Activated CD8-positive, alpha-beta memory T cell treated with anti-CD3 and anti-CD28 coated beads for 36 hours (primary cell): ENCODE measurements at regions not wholly inside any gene's neighbourhood (a gene's known extent, or its start where the extent isn't known, plus 50 kb on each side); places are given as distances from the start of the nearest gene placed in this dataset.
"Not testable (repeated sequence)": the region's sequence is repeated elsewhere in the genome, so short reads cannot be mapped to it uniquely, and the experiment has no call there.

Experiments used
- CTCF ChIA-PET: fragments of 350-600 bp; sonication (Branson Sonifier 250); formaldehyde crosslinking; loops from one replicate; lab custom pipeline; 2021; ENCODE audit warnings: antibody characterized with exemption; lab: Charles Lee
- POLR2A ChIA-PET: fragments of 350-600 bp; sonication (Branson Sonifier 250); formaldehyde crosslinking; loops from one replicate; lab custom pipeline; 2021; ENCODE audit warnings: antibody characterized with exemption; lab: Charles Lee

- ChIA-PET CTCF (no interaction called here), POLR2A (no interaction called here)
These were observed 1455.2 kb downstream of the AMY1C start for GRCh38 chr1:105204836-105205371.

- POLR2A ChIA-PET: no interaction called here
- CTCF ChIA-PET: no interaction called here
These were observed 1458.9 kb downstream of the AMY1C start for GRCh38 chr1:105208581-105208980.

- ChIA-PET CTCF (no interaction called here), POLR2A (no interaction called here)
These were observed 1461.0 kb downstream of the AMY1C start for GRCh38 chr1:105210747-105211146.

GRCh38 chr1:105231378-105231777 is 1481.7 kb downstream of the AMY1C start:
- ChIA-PET CTCF (no interaction called here), POLR2A (no interaction called here)

- CTCF ChIA-PET: no interaction called here
- POLR2A ChIA-PET: no interaction called here
These were observed 1493.7 kb downstream of the AMY1C start for GRCh38 chr1:105243411-105243810.

- ChIA-PET CTCF (no interaction called here), POLR2A (no interaction called here)
These were observed 1494.3 kb downstream of the AMY1C start for GRCh38 chr1:105243969-105244368.

GRCh38 chr1:105254906-105255305 is 1505.2 kb downstream of the AMY1C start:
- POLR2A ChIA-PET: no interaction called here
- CTCF ChIA-PET: no interaction called here

- ChIA-PET POLR2A (no interaction called here), CTCF (no interaction called here)
These were observed 1510.3 kb downstream of the AMY1C start for GRCh38 chr1:105260001-105260400.

- POLR2A ChIA-PET: no interaction called here
- CTCF ChIA-PET: no interaction called here
These were observed 1521.3 kb downstream of the AMY1C start for GRCh38 chr1:105270966-105271365.

GRCh38 chr1:105272376-105272775 is 1522.7 kb downstream of the AMY1C start:
- CTCF ChIA-PET, POLR2A ChIA-PET: not testable (repeated sequence)

- POLR2A ChIA-PET: no interaction called here
- CTCF ChIA-PET: no interaction called here
These were observed 1545.1 kb downstream of the AMY1C start for GRCh38 chr1:105294838-105295237.

- CTCF ChIA-PET: no interaction called here
- POLR2A ChIA-PET: no interaction called here
These were observed 1560.4 kb downstream of the AMY1C start for GRCh38 chr1:105310063-105310462.

- CTCF ChIA-PET: no interaction called here
- POLR2A ChIA-PET: no interaction called here
These were observed 1568.3 kb downstream of the AMY1C start for GRCh38 chr1:105317976-105318375.

- ChIA-PET POLR2A (no interaction called here), CTCF (no interaction called here)
These were observed 1577.2 kb downstream of the AMY1C start for GRCh38 chr1:105326886-105327285.

GRCh38 chr1:105337420-105337819 is 1587.7 kb downstream of the AMY1C start:
- ChIA-PET CTCF (no interaction called here), POLR2A (no interaction called here)

GRCh38 chr1:105343317-105343716 is 1593.6 kb downstream of the AMY1C start:
- ChIA-PET CTCF (no interaction called here), POLR2A (no interaction called here)

GRCh38 chr1:105359457-105359856 is 1609.8 kb downstream of the AMY1C start:
- ChIA-PET POLR2A (no interaction called here), CTCF (no interaction called here)

GRCh38 chr1:105362438-105362837 is 1612.7 kb downstream of the AMY1C start:
- POLR2A ChIA-PET: no interaction called here
- CTCF ChIA-PET: no interaction called here

GRCh38 chr1:105368446-105368845 is 1618.7 kb downstream of the AMY1C start:
- CTCF ChIA-PET: no interaction called here

GRCh38 chr1:105373681-105374080 is 1624.0 kb downstream of the AMY1C start:
- ChIA-PET POLR2A (no interaction called here), CTCF (no interaction called here)

More at GRCh38 chr1:105368446-105368845, 1618.7 kb downstream of the AMY1C start:
- POLR2A ChIA-PET: no interaction called here

- POLR2A ChIA-PET: no interaction called here
- CTCF ChIA-PET: no interaction called here
These were observed 1636.8 kb downstream of the AMY1C start for GRCh38 chr1:105386489-105386888.

GRCh38 chr1:105396001-105396400 is 1646.3 kb downstream of the AMY1C start:
- ChIA-PET CTCF (no interaction called here), POLR2A (no interaction called here)
